ENCODE measurements at regions not wholly inside any gene's neighbourhood (a gene's known extent, or its start where the extent isn't known, plus 50 kb on each side); places are given as distances from the start of the nearest gene placed in this dataset.

DNA sequence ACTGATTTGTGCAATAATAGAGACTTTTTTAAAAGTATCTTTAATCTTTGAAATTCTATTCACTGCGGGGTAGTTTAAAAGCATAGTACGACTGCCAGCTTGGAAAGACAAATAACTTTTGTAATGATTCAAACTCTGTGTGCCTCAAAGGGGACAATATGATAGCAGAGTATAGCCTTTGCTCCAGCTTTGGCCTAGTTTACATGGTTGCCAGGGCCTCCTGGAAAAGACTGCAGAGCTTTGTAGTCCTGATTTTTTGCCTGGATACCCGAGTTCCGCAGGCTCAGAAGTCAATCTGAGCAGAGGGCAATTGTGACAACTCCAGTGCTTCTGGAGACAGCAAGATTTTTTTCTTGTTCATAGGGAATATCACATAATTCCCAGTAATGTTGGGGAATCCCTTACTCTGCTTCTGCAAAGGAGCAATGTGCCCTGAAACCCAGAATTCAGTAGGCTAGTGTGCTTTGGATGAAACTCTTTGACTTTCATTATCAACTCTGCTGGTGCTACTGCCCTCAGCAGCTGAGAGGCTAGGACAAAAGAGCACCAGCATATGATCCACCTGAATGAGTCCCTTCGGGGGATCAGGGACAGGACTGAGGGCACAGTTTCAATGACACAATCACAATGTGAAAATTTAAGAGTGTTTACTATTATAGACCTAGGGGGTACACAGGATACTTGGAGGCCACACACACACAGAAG lies 768.1 kb downstream of the TMEM182 start:
- H3K4me3 ChIP-seq: no peak overlapping the region
- no peak for DNase-seq
- no peaks in the 10 kb centered on the region for H3K27me3 ChIP-seq
- no peaks in the 10 kb centered on the region for H3K4me1 ChIP-seq
- no peaks in the 10 kb centered on the region for H3K9me3 ChIP-seq
- intact Hi-C loops (cut with DNase I; ENCODE audit: low total_unique reads): no loop called here
- no peaks in the 10 kb centered on the region for H3K36me3 ChIP-seq
- no peak overlapping the region for H3K27ac ChIP-seq
- TF ChIP-seq, protein P1, sequence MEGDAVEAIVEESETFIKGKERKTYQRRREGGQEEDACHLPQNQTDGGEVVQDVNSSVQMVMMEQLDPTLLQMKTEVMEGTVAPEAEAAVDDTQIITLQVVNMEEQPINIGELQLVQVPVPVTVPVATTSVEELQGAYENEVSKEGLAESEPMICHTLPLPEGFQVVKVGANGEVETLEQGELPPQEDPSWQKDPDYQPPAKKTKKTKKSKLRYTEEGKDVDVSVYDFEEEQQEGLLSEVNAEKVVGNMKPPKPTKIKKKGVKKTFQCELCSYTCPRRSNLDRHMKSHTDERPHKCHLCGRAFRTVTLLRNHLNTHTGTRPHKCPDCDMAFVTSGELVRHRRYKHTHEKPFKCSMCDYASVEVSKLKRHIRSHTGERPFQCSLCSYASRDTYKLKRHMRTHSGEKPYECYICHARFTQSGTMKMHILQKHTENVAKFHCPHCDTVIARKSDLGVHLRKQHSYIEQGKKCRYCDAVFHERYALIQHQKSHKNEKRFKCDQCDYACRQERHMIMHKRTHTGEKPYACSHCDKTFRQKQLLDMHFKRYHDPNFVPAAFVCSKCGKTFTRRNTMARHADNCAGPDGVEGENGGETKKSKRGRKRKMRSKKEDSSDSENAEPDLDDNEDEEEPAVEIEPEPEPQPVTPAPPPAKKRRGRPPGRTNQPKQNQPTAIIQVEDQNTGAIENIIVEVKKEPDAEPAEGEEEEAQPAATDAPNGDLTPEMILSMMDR (IDR thresholded peaks at IDR 0.05): no peak
- TF ChIP-seq POLR2A (IDR thresholded peaks at IDR 0.05): no peak

DNA sequence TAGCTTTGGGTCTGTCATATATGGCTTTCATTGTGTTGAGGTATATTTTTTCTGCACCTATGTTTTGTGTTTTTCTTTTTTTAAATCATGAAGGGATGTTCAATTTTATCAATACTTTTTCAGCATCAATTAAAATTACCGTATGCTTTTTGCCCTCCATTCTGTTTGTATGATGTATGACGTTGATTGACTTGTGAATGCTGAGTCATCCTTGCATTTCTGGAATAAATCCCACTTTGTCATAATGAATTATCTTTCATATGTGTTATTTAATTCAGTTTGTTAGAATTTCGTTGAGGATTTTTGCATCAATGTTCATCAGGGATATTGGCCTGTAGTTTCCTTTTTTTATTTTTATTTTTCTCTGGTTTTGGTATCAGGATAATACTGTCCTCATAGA lies 790.9 kb downstream of the TMEM182 start:
- Histone ChIP-seq H3K36me3 (no peaks in the 10 kb centered on the region), H3K4me1 (no peaks in the 10 kb centered on the region), H3K27me3 (no peaks in the 10 kb centered on the region), H3K4me3 (no peak overlapping the region), H3K27ac (no peak overlapping the region), H3K9me3 (no peaks in the 10 kb centered on the region)
- intact Hi-C loops (cut with DNase I; ENCODE audit: low total_unique reads): no loop called here
- TF ChIP-seq, protein P1 (IDR thresholded peaks at IDR 0.05): no peak
- no peak for TF ChIP-seq POLR2A (IDR thresholded peaks at IDR 0.05)
- DNase-seq: no peak

DNA sequence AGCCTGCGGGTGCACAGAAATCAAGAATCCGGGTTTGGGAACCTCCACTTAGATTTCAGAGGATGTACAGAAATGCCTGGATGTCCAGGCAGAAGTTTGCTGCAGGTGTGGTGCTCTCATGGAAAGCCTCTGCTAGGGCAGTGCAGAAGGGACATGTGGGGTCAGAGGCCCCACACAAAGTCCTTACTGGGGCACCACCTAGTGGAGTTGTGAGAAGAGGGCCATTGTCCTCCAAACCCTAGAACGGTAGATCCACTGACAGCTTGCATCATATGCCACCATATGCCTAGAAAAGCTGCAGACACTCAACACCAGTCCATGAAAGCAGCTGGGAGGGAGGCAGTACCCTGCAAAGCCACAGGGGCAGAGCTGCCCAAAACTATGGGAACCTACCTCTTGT lies 833.0 kb downstream of the TMEM182 start:
- Histone ChIP-seq H3K27me3 (no peaks in the 10 kb centered on the region), H3K4me1 (no peaks in the 10 kb centered on the region), H3K27ac (no peak overlapping the region), H3K36me3 (no peaks in the 10 kb centered on the region), H3K9me3 (no peaks in the 10 kb centered on the region), H3K4me3 (no peak overlapping the region)
- no peak for TF ChIP-seq POLR2A (IDR thresholded peaks at IDR 0.05)
- TF ChIP-seq, protein P1 (IDR thresholded peaks at IDR 0.05): no peak
- intact Hi-C loops (cut with DNase I; ENCODE audit: low total_unique reads): no loop called here
- DNase-seq: no peak

DNA sequence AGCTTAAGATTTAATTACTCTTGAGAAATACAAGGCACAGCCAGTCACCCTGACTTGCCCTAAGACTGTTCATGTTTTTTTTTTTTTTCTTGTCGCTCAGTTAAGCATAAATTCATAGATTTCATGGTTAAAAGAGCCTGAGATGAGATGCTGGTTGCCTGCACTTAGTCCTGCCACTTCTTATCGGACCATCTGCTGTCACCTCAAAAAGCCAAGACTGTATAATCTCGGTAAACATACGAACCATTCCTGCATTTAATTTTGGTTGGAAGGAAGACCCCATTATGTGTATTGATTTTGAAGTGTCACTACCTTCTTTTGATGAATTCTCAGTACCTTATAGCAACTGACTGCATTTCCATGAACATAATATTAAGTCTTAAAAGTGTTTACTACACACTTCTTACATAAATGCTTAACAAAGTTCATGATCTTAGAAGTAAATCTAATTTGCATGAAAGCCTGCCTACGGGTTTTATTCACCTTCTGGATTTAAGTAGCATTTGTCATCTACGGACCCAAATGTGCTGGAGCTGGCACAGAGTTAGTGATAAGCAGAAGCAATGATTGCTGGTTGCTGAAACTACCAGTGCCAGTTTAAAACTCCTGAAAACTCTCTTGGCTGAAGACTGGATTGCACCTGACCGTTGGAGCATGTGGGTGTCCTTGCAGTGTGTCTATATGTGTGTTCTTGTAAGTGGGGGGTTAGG lies 843.4 kb downstream of the TMEM182 start:
- TF ChIP-seq, protein P1 (IDR thresholded peaks at IDR 0.05): no peak
- no peak for TF ChIP-seq POLR2A (IDR thresholded peaks at IDR 0.05)
- Histone ChIP-seq H3K36me3 (no peaks in the 10 kb centered on the region), H3K4me3 (no peak overlapping the region), H3K27ac (no peak overlapping the region), H3K9me3 (no peaks in the 10 kb centered on the region), H3K4me1 (no peaks in the 10 kb centered on the region), H3K27me3 (no peaks in the 10 kb centered on the region)
- intact Hi-C loops (cut with DNase I; ENCODE audit: low total_unique reads): no loop called here
- DNase-seq: no peak

DNA sequence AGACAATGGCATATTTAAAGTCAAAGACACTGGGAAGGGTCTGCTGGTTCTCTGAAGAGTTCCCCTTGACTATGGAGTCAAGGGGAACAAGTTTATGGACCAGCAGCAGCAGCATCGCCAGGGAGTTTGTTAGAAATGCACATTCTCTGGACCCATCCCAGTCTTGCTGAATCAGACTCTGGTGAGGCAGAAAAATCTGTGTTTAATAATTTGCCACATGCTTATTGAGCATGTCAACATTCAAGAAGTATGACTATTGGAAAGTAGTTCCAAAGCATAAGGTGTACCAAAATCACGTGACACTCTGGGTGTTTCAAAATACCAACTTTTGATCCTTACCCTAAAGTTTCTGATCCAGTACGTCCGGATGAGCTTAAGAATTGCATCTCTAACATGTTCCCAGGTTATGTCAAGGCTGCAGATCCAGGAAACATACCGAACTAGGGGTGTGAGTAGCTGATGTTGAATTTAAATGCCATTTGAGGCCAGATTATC lies 853.8 kb downstream of the TMEM182 start:
- no peaks in the 10 kb centered on the region for H3K9me3 ChIP-seq
- no peak for TF ChIP-seq POLR2A (IDR thresholded peaks at IDR 0.05)
- TF ChIP-seq, protein P1 (IDR thresholded peaks at IDR 0.05): no peak
- DNase-seq: no peak
- no peaks in the 10 kb centered on the region for H3K27me3 ChIP-seq
- no peak overlapping the region for H3K4me3 ChIP-seq
- H3K36me3 ChIP-seq: no peaks in the 10 kb centered on the region
- intact Hi-C loops (cut with DNase I; ENCODE audit: low total_unique reads): no loop called here
- H3K4me1 ChIP-seq: no peaks in the 10 kb centered on the region
- no peak overlapping the region for H3K27ac ChIP-seq
